NB4 (cell line): ENCODE measurements at regions not wholly inside any gene's neighbourhood (a gene's known extent, or its start where the extent isn't known, plus 50 kb on each side); places are given as distances from the start of the nearest gene placed in this dataset.

ENCODE experiments used
- DNase-seq: peaks from one replicate; pipeline ENCODE4 v3.0.0; 2010; ENCODE audit warnings: low read depth
- H3K4me3 ChIP-seq: one replicate; pipeline ENCODE4 v1.5.1; 2011; ENCODE audit warnings: mild to moderate bottlenecking, low read depth, low read length, moderate library complexity
- CTCF ChIP-seq: IDR thresholded peaks from one replicate; pipeline ENCODE4 v1.5.1; 2012; ENCODE audit warnings: low read depth, low read length
- MAX ChIP-seq: IDR thresholded peaks from 2 replicates; pipeline ENCODE4 v1.6.1; 2011; ENCODE audit warnings: low read depth, low read length
- MYC ChIP-seq: IDR thresholded peaks from 2 replicates; pipeline ENCODE4 v1.6.1; 2011; ENCODE audit warnings: low read depth, low read length
- POLR2A ChIP-seq: IDR thresholded peaks from 2 replicates; pipeline ENCODE4 v1.6.1; 2011; ENCODE audit warnings: mild to moderate bottlenecking; ENCODE audit not compliant: insufficient read length; ENCODE audit errors: extremely low read depth

GRCh38 chr13:87923753-87924152, 252.6 kb downstream of the SLITRK5 start:
- no peak for DNase-seq
- TF ChIP-seq MYC (no peak), POLR2A (no peak), MAX (no peak), CTCF (no peak)
- no peak overlapping the region for H3K4me3 ChIP-seq

- DNase-seq, result no peak
- no peak overlapping the region for H3K4me3 ChIP-seq
- TF ChIP-seq CTCF (no peak), POLR2A (no peak), MYC (no peak), MAX (no peak)
These were observed 253.8 kb downstream of the SLITRK5 start for GRCh38 chr13:87925006-87925405.

GRCh38 chr13:87940776-87941175, 269.6 kb downstream of the SLITRK5 start:
- H3K4me3 ChIP-seq, result no peak overlapping the region
- no peak for TF ChIP-seq POLR2A
- no peak for TF ChIP-seq MAX
- no peak for TF ChIP-seq MYC
- TF ChIP-seq CTCF, result no peak
- no peak for DNase-seq

- no peak for DNase-seq
- TF ChIP-seq MAX (no peak), POLR2A (no peak), MYC (no peak), CTCF (no peak)
- no peak overlapping the region for H3K4me3 ChIP-seq
These were observed 270.1 kb downstream of the SLITRK5 start for GRCh38 chr13:87941226-87941625.

GRCh38 chr13:87942205-87942604, 271.0 kb downstream of the SLITRK5 start:
- TF ChIP-seq POLR2A (no peak), MYC (no peak), MAX (no peak)
- DNase-seq, result no peak
- H3K4me3 ChIP-seq, result no peak overlapping the region

- no peak overlapping the region for H3K4me3 ChIP-seq
- TF ChIP-seq POLR2A (no peak), MYC (no peak), CTCF (no peak), MAX (no peak)
- no peak for DNase-seq
These were observed 272.9 kb downstream of the SLITRK5 start for GRCh38 chr13:87944038-87944437.
